ENCODE measurements at regions not wholly inside any gene's neighbourhood (a gene's known extent, or its start where the extent isn't known, plus 50 kb on each side); places are given as distances from the start of the nearest gene placed in this dataset.

DNA sequence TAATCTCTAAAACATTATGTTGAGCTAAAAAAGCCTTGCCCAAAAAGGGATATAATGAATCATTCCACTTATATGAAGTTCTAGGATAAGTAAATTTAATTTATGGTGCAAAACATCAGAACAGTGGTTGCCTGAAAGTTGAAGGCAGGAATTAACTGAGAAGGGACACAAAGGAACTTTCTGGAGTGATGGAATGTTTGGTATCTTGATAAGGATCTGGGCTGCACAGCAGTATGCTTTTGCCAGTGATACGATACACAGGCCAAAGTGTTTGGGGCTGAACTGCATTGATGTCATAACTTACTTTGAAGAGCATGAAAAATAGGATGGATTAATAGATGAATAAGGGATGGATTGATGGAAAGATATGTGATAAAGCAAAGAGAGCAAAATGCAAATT is 146.1 kb upstream of the LRFN2 start:
- TF ChIP-seq NFATC4 (CRISPR knock-in tag; IDR thresholded peaks at IDR 0.05) (no peak), SP1 (CRISPR knock-in tag; conservative IDR thresholded peaks at IDR 0.05) (no peak), SMAD4 (CRISPR knock-in tag; IDR thresholded peaks at IDR 0.05) (no peak), TCF7 (CRISPR knock-in tag; IDR thresholded peaks at IDR 0.05; ENCODE audit: low read depth) (no peak), NFYB (CRISPR knock-in tag; conservative IDR thresholded peaks at IDR 0.05; ENCODE audit: low read depth) (no peak), ZNF138 (CRISPR knock-in tag; conservative IDR thresholded peaks at IDR 0.05) (no peak), EMX1 (CRISPR knock-in tag; IDR thresholded peaks at IDR 0.05) (no peak), TEAD4 (CRISPR knock-in tag; IDR thresholded peaks at IDR 0.05) (no peak), JUN (CRISPR knock-in tag; IDR thresholded peaks at IDR 0.05) (no peak), GTF2I (CRISPR knock-in tag; conservative IDR thresholded peaks at IDR 0.05) (no peak), TP53 (CRISPR knock-in tag; IDR thresholded peaks at IDR 0.05) (no peak), NR1H2 (CRISPR knock-in tag; IDR thresholded peaks at IDR 0.05) (no peak), PRRX2 (CRISPR knock-in tag; IDR thresholded peaks at IDR 0.05) (no peak), FOXP1 (CRISPR knock-in tag; IDR thresholded peaks at IDR 0.05; ENCODE audit: borderline replicate concordance) (no peak), ZNF396 (CRISPR knock-in tag; IDR thresholded peaks at IDR 0.05; ENCODE audit: borderline replicate concordance) (no peak), ZNF232 (CRISPR knock-in tag; IDR thresholded peaks at IDR 0.05) (no peak)
- TF ChIP-seq, protein P1, sequence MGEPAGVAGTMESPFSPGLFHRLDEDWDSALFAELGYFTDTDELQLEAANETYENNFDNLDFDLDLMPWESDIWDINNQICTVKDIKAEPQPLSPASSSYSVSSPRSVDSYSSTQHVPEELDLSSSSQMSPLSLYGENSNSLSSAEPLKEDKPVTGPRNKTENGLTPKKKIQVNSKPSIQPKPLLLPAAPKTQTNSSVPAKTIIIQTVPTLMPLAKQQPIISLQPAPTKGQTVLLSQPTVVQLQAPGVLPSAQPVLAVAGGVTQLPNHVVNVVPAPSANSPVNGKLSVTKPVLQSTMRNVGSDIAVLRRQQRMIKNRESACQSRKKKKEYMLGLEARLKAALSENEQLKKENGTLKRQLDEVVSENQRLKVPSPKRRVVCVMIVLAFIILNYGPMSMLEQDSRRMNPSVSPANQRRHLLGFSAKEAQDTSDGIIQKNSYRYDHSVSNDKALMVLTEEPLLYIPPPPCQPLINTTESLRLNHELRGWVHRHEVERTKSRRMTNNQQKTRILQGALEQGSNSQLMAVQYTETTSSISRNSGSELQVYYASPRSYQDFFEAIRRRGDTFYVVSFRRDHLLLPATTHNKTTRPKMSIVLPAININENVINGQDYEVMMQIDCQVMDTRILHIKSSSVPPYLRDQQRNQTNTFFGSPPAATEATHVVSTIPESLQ (CRISPR knock-in tag; IDR thresholded peaks at IDR 0.05): no peak
- TF ChIP-seq, protein P2, sequence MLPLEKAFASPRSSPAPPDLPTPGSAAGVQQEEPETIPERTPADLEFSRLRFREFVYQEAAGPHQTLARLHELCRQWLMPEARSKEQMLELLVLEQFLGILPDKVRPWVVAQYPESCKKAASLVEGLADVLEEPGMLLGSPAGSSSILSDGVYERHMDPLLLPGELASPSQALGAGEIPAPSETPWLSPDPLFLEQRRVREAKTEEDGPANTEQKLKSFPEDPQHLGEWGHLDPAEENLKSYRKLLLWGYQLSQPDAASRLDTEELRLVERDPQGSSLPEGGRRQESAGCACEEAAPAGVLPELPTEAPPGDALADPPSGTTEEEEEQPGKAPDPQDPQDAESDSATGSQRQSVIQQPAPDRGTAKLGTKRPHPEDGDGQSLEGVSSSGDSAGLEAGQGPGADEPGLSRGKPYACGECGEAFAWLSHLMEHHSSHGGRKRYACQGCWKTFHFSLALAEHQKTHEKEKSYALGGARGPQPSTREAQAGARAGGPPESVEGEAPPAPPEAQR (CRISPR knock-in tag; IDR thresholded peaks at IDR 0.05): no peak
- TF ChIP-seq, protein P3, sequence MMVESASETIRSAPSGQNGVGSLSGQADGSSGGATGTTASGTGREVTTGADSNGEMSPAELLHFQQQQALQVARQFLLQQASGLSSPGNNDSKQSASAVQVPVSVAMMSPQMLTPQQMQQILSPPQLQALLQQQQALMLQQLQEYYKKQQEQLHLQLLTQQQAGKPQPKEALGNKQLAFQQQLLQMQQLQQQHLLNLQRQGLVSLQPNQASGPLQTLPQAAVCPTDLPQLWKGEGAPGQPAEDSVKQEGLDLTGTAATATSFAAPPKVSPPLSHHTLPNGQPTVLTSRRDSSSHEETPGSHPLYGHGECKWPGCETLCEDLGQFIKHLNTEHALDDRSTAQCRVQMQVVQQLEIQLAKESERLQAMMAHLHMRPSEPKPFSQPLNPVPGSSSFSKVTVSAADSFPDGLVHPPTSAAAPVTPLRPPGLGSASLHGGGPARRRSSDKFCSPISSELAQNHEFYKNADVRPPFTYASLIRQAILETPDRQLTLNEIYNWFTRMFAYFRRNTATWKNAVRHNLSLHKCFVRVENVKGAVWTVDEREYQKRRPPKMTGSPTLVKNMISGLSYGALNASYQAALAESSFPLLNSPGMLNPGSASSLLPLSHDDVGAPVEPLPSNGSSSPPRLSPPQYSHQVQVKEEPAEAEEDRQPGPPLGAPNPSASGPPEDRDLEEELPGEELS (CRISPR knock-in tag; IDR thresholded peaks at IDR 0.05): no peak
- no peak for ATAC-seq
- CTCF ChIA-PET: no interaction called here
- peaks cover 25% of the 10 kb centered on the region for H3K4me1 Mint-ChIP-seq
- H3K36me3 Mint-ChIP-seq: no peaks in the 10 kb centered on the region
- H3K27ac Mint-ChIP-seq: no peak overlapping the region
- no peak overlapping the region for H3K4me3 Mint-ChIP-seq
- peaks cover 3% of the 10 kb centered on the region; the same call in 1 of the 2 replicates for H3K27me3 Mint-ChIP-seq (ENCODE audit: low read depth)
- H3K9me3 Mint-ChIP-seq: no peaks in the 10 kb centered on the region
- POLR2A ChIA-PET: no interaction called here
- DNase-seq (ENCODE audit: low spot score): no peak

DNA sequence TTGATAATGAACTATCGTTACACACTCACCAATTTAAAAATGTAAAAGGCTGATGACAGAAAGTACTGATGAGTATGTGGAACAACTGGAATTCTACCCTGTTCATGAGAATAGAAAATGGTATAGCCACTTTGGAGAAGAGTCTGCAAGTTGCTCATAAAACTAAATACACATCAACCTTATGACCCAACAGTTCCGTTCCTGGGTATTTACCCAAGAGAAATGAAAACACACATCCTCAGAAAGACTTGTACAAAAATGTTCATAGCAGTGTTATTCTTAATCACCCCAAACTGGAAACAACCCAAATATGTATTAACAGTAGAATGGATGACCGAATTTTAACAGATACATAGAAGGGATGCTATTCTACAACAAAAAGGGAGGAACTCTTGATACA is 145.7 kb upstream of the LRFN2 start:
- Mint-ChIP-seq H3K4me3 (no peak overlapping the region), H3K4me1 (peaks cover 25% of the 10 kb centered on the region), H3K9me3 (no peaks in the 10 kb centered on the region), H3K27ac (no peak overlapping the region), H3K27me3 (ENCODE audit: low read depth) (peaks cover 3% of the 10 kb centered on the region; the same call in 1 of the 2 replicates), H3K36me3 (no peaks in the 10 kb centered on the region)
- ChIA-PET POLR2A (no interaction called here), CTCF (interaction anchor here (1.4 kb wide), 1 partner anchor 65 kb away, joined by 5 read pairs; no protein-coding TSS in a partner anchor)
- no peak for TF ChIP-seq NFE2L1 (CRISPR knock-in tag; IDR thresholded peaks at IDR 0.05)
- TF ChIP-seq MXD4 (CRISPR knock-in tag; IDR thresholded peaks at IDR 0.05; ENCODE audit: borderline replicate concordance): no peak
- no peak for TF ChIP-seq ZNF416 (CRISPR knock-in tag; IDR thresholded peaks at IDR 0.05)
- TF ChIP-seq, protein P4, sequence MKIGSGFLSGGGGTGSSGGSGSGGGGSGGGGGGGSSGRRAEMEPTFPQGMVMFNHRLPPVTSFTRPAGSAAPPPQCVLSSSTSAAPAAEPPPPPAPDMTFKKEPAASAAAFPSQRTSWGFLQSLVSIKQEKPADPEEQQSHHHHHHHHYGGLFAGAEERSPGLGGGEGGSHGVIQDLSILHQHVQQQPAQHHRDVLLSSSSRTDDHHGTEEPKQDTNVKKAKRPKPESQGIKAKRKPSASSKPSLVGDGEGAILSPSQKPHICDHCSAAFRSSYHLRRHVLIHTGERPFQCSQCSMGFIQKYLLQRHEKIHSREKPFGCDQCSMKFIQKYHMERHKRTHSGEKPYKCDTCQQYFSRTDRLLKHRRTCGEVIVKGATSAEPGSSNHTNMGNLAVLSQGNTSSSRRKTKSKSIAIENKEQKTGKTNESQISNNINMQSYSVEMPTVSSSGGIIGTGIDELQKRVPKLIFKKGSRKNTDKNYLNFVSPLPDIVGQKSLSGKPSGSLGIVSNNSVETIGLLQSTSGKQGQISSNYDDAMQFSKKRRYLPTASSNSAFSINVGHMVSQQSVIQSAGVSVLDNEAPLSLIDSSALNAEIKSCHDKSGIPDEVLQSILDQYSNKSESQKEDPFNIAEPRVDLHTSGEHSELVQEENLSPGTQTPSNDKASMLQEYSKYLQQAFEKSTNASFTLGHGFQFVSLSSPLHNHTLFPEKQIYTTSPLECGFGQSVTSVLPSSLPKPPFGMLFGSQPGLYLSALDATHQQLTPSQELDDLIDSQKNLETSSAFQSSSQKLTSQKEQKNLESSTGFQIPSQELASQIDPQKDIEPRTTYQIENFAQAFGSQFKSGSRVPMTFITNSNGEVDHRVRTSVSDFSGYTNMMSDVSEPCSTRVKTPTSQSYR (CRISPR knock-in tag; IDR thresholded peaks at IDR 0.05): no peak
- no peak for TF ChIP-seq CREB1 (CRISPR knock-in tag; IDR thresholded peaks at IDR 0.05)
- no peak for DNase-seq (ENCODE audit: low spot score)
- no peak for ATAC-seq
